Nephron progenitor cell (in vitro differentiated cells): ENCODE measurements at regions not wholly inside any gene's neighbourhood (a gene's known extent, or its start where the extent isn't known, plus 50 kb on each side); places are given as distances from the start of the nearest gene placed in this dataset.
"Not testable (repeated sequence)": the region's sequence is repeated elsewhere in the genome, so short reads cannot be mapped to it uniquely, and the experiment has no call there.

Experiments used
- DNase-seq: peaks from one replicate; pipeline ENCODE4 v3.0.0; 2021
- H3K27ac Mint-ChIP-seq: 2 replicates; pipeline ENCODE4 v1.8.0; 2021; ENCODE audit warnings: mild to moderate bottlenecking, moderate library complexity, mixed read lengths
- H3K27me3 Mint-ChIP-seq: 2 replicates; pipeline ENCODE4 v1.8.0; 2021; ENCODE audit warnings: mild to moderate bottlenecking, low read depth, mixed read lengths; ENCODE audit not compliant: poor library complexity
- H3K36me3 Mint-ChIP-seq: 2 replicates; pipeline ENCODE4 v1.8.0; 2021; ENCODE audit warnings: low read depth, mixed read lengths
- H3K4me1 Mint-ChIP-seq: 2 replicates; pipeline ENCODE4 v1.8.0; 2021; ENCODE audit warnings: mixed read lengths
- H3K4me3 Mint-ChIP-seq: 2 replicates; pipeline ENCODE4 v1.8.0; 2021; ENCODE audit warnings: mild to moderate bottlenecking, moderate library complexity, mixed read lengths
- H3K9me3 Mint-ChIP-seq: 2 replicates; pipeline ENCODE4 v1.8.0; 2021; ENCODE audit warnings: mild to moderate bottlenecking, moderate library complexity, mixed read lengths
- CTCF ChIP-seq: fragments of 200-600 bp; sonication (generic); IDR thresholded peaks from 2 replicates; pipeline ENCODE4 v1.5.0; 2021; ENCODE audit warnings: antibody characterized with exemption

GRCh38 chr16:60792437-60792836, 1243.8 kb downstream of the CDH8 start:
- no peaks in the 10 kb centered on the region for H3K36me3 Mint-ChIP-seq
- no peak overlapping the region for H3K4me3 Mint-ChIP-seq
- DNase-seq: no peak
- peaks cover 4% of the 10 kb centered on the region for H3K4me1 Mint-ChIP-seq
- TF ChIP-seq CTCF: no peak
- no peak overlapping the region for H3K27ac Mint-ChIP-seq
- peaks cover 14% of the 10 kb centered on the region for H3K27me3 Mint-ChIP-seq
- H3K9me3 Mint-ChIP-seq: no peaks in the 10 kb centered on the region

GRCh38 chr16:60788631-60789030, 1247.6 kb downstream of the CDH8 start:
- TF ChIP-seq CTCF: no peak
- no peak overlapping the region for H3K4me3 Mint-ChIP-seq
- no peaks in the 10 kb centered on the region for H3K36me3 Mint-ChIP-seq
- peaks cover 9% of the 10 kb centered on the region for H3K27me3 Mint-ChIP-seq
- no peak overlapping the region for H3K27ac Mint-ChIP-seq
- peaks cover 1% of the 10 kb centered on the region for H3K4me1 Mint-ChIP-seq
- H3K9me3 Mint-ChIP-seq: no peaks in the 10 kb centered on the region
- DNase-seq: no peak

- H3K27me3 Mint-ChIP-seq: peaks cover 4% of the 10 kb centered on the region
- DNase-seq: no peak
- H3K4me1 Mint-ChIP-seq: no peaks in the 10 kb centered on the region
- TF ChIP-seq CTCF: no peak
- no peaks in the 10 kb centered on the region for H3K36me3 Mint-ChIP-seq
- no peak overlapping the region for H3K4me3 Mint-ChIP-seq
- no peak overlapping the region for H3K27ac Mint-ChIP-seq
- H3K9me3 Mint-ChIP-seq: peaks cover 17% of the 10 kb centered on the region
Measured at GRCh38 chr16:60776281-60776680, 1260.0 kb downstream of the CDH8 start.

GRCh38 chr16:60771138-60771537, 1265.1 kb downstream of the CDH8 start:
- no peaks in the 10 kb centered on the region for H3K4me1 Mint-ChIP-seq
- DNase-seq: no peak
- no peaks in the 10 kb centered on the region for H3K36me3 Mint-ChIP-seq
- H3K27me3 Mint-ChIP-seq: peaks cover 4% of the 10 kb centered on the region
- peaks cover 24% of the 10 kb centered on the region for H3K9me3 Mint-ChIP-seq
- no peak overlapping the region for H3K4me3 Mint-ChIP-seq
- TF ChIP-seq CTCF: no peak
- no peak overlapping the region for H3K27ac Mint-ChIP-seq

- H3K4me1 Mint-ChIP-seq, H3K36me3 Mint-ChIP-seq, H3K27me3 Mint-ChIP-seq, H3K4me3 Mint-ChIP-seq, H3K27ac Mint-ChIP-seq, DNase-seq: not testable (repeated sequence)
- H3K9me3 Mint-ChIP-seq: peaks cover 27% of the 10 kb centered on the region
Measured at GRCh38 chr16:60770384-60770783, 1265.9 kb downstream of the CDH8 start.

- TF ChIP-seq CTCF: no peak
- Mint-ChIP-seq H3K9me3 (peaks cover 8% of the 10 kb centered on the region), H3K4me1 (no peaks in the 10 kb centered on the region), H3K4me3 (no peak overlapping the region), H3K27me3 (no peaks in the 10 kb centered on the region), H3K27ac (no peak overlapping the region), H3K36me3 (no peaks in the 10 kb centered on the region)
- DNase-seq: no peak
Measured at GRCh38 chr16:60763869-60764268, 1272.4 kb downstream of the CDH8 start.
